ENCODE measurements at regions not wholly inside any gene's neighbourhood (a gene's known extent, or its start where the extent isn't known, plus 50 kb on each side); places are given as distances from the start of the nearest gene placed in this dataset.
"Not testable (repeated sequence)": the region's sequence is repeated elsewhere in the genome, so short reads cannot be mapped to it uniquely, and the experiment has no call there.

GRCh38 chr6:20341096-20341495 is 60.6 kb upstream of the E2F3 start:
- DNase-seq (ENCODE audit: low read depth in 2 of 2), result no peak

- DNase-seq (ENCODE audit: low read depth in 2 of 2), result no peak
Observed at GRCh38 chr6:20341564-20341963, 60.1 kb upstream of the E2F3 start.

- DNase-seq (ENCODE audit: low read depth in 2 of 2), result not testable (repeated sequence)
Observed at GRCh38 chr6:20346948-20347347, 54.7 kb upstream of the E2F3 start.

GRCh38 chr6:20348041-20348440 is 53.6 kb upstream of the E2F3 start:
- DNase-seq (ENCODE audit: low read depth in 2 of 2), result no peak

GRCh38 chr6:20349225-20349624 is 52.5 kb upstream of the E2F3 start:
- DNase-seq (ENCODE audit: low read depth in 2 of 2), result no peak

- DNase-seq (ENCODE audit: low read depth in 2 of 2), result no peak
Observed at GRCh38 chr6:20350215-20350614, 51.5 kb upstream of the E2F3 start.

- no peak for DNase-seq (ENCODE audit: low read depth in 2 of 2)
Observed at GRCh38 chr6:20351534-20351933, 50.1 kb upstream of the E2F3 start.
